ENCODE measurements at regions not wholly inside any gene's neighbourhood (a gene's known extent, or its start where the extent isn't known, plus 50 kb on each side); places are given as distances from the start of the nearest gene placed in this dataset.
"Not testable (repeated sequence)": the region's sequence is repeated elsewhere in the genome, so short reads cannot be mapped to it uniquely, and the experiment has no call there.

DNA sequence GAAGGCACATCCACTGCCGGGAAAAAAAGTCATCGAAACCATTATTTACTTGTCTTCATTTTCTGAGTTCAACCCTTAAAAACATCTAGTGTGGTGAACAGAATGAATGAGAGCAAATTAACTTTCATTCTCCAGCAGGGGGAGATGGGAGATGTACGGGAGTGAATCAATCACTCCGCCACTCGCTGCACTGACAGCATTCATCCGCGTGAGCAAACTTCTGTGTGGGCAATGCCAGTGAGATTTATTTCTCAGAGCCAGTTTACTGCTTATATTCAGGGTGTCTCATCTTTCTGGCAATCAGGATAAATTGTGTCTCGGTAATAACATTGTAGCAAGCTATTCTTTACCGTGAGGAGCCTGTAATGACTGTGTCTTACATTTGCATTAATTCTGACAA, 463.6 kb upstream of the MIS18BP1 start:
- DNase-seq (ENCODE audit: low spot score) = no peak

DNA sequence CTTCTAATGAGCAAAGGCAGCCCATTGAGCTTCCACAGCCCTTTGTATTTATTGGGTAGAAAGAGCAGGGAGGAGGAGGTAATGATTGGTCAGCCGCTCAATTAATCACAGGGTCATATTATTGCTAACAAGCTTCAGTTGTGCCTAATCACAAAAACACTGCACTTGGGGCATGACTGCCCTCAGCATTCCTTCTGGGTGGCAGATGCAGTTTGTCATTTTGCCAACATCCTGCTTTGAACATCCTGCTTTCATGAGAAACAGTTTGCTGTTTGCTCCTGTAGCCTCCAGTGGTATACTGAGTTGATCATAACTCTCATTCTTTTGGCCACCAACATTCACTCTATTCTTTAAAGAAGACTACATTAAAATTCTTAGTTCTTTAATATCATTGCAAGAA, 462.9 kb upstream of the MIS18BP1 start:
- no peak for DNase-seq (ENCODE audit: low spot score)

DNA sequence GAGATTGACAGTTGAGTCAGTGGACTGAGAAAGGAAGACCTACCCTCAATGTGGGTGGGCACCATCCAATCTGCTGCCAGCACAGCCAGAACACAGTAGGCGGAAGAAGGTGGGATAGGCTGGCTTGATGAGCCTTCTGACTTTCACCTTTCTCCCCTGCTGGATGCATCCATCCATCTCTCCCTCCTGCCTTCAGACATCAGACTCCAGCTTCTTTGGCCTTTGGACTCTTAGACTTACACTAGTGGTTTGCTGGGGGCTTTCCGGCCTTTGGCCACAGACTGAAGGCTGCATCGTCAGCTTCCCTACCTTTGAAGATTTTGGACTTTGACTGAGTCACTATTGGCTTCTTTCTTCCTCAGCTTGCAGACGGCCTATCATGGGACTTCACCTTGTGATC, 456.5 kb upstream of the MIS18BP1 start:
- no peak for DNase-seq (ENCODE audit: low spot score)

GRCh38 chr14:45705940-45706534, 453.0 kb upstream of the MIS18BP1 start:
- DNase-seq (ENCODE audit: low spot score) = no peak

DNA sequence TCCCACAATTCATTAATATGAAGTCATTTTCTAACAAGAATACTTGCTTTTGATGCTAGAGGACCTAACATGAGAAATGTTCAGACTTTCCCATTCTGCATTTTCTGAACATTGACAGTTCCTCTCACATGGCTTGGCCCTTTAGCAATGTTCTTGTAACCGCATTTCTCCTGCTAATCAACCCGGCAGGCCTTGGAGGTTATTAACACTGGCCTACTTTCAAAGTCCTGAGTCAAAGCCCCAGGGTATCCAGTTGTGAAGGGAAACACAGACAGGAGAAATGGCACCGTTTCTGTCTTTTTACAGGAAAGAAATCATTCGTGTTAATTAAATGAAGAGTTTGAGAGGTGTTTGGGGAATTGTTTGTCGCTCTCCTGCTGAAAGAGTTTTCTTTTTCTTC, 446.5 kb upstream of the MIS18BP1 start:
- DNase-seq (ENCODE audit: low spot score) = no peak

DNA sequence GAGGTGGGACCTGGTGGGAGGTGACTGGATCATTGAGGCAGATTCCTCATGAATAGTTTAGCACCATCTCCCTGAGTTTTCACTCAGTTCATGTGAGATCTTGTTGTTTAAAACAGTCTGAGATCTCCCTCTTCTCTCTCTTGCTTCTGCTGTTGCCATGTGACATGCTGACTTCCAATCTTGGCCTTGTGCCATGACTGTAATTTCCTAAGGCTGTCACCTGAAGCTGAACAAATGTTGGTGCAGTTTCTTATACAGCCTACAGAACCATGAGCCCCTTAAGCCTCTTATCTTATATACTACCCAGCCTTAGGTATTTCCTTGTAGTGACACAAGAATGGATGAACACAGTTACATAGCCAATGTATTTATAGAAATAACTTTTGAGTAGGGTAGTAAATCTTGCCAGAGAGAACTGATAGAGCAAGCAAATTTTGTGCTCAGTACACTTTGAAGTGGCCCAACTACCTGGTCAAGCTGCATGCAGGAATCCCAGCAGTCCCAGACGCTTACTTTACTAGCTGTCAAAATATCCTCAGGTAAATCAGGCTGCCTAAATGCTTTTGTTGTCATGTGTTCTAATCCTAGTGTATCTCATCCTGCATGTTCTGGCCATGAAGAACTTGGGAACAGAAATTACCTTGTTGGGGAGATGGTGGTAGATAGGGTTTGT, 445.6 kb upstream of the MIS18BP1 start:
- no peak for DNase-seq (ENCODE audit: low spot score)

- DNase-seq (ENCODE audit: low spot score) = no peak
These were observed 433.8 kb upstream of the MIS18BP1 start for GRCh38 chr14:45686771-45687170.

DNA sequence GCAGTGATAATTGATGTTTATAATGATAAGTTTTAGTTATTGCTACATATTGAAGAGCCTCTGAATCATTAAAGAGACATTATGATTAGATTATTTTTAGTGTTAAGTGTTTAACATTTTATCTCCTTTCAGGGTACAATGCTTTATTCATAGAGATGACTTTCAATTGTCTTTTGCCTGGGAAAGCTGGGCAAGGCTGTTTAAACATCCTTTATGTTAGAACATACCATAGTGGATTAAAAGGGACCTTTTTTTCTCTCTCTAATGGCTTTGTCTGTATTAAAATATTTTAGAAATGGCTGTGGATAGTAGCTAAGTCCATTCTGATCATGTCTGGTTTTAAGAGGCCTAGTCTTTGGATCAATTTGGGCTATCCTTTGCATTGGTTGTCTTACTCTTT, 427.5 kb upstream of the MIS18BP1 start:
- DNase-seq (ENCODE audit: low spot score) = no peak

- DNase-seq (ENCODE audit: low spot score) = no peak
These were observed 426.9 kb upstream of the MIS18BP1 start for GRCh38 chr14:45679853-45680252.

- no peak for DNase-seq (ENCODE audit: low spot score)
These were observed 425.2 kb upstream of the MIS18BP1 start for GRCh38 chr14:45678163-45678562.

- no peak for DNase-seq (ENCODE audit: low spot score)
These were observed 420.4 kb upstream of the MIS18BP1 start for GRCh38 chr14:45673420-45673819.

DNA sequence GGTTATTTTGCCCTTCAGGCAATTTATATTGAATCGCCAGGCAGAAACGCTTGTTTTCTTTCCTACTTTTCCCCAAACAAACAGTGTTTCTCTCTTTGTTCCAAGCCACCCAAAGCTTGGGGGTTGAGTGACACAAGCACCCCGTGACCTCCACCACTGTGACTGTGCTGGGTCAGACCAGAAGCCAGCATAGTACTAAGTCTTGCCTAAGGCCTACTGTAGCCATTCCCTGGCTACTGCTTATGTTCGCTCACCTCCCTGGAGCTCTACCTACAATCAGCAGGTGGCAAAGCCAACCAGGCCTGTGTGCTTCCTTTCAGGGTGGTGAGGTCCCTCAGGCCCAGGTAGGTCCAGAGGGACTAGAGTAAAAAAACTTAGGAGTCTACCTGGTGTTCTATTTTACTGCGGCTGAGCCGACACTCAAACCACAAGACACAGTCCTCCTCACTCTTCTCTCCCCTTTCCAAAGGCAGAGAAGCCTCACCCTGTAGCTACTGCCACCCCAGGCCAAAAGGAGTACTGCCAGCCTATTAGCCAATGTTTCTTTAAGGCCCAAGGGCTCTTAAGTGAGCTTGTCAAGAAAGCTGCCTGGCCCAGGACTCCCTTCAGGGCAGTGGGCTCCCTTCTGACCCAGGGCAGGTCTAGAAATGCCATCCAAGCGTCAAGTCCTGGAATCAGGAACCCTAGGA, 411.8 kb upstream of the MIS18BP1 start:
- DNase-seq (ENCODE audit: low spot score) = no peak

GRCh38 chr14:45658917-45659299, 405.9 kb upstream of the MIS18BP1 start:
- DNase-seq (ENCODE audit: low spot score) = no peak

GRCh38 chr14:45658226-45658916, 405.4 kb upstream of the MIS18BP1 start:
- DNase-seq (ENCODE audit: low spot score) = no peak

DNA sequence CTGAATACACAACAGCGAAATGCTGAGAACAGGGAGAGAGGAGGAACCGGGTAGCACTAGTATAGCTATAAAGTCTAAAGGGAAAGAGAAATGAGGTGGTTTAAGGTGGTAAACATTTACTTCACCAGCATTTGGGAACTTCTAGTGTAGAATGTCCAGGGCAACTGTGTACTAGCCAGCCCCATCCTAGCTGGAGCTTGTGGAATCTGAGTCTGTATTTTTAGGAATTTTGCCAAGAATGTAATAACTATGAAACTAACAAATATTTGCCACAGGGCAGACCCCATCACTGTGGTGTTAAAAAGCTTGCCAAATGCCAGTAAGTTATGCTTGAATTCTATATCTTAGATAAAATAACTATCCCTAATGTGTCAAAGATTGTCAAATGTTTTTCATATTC, 398.9 kb upstream of the MIS18BP1 start:
- DNase-seq (ENCODE audit: low spot score) = no peak

- DNase-seq (ENCODE audit: low spot score) = no peak
These were observed 397.8 kb upstream of the MIS18BP1 start for GRCh38 chr14:45650754-45651153.

DNA sequence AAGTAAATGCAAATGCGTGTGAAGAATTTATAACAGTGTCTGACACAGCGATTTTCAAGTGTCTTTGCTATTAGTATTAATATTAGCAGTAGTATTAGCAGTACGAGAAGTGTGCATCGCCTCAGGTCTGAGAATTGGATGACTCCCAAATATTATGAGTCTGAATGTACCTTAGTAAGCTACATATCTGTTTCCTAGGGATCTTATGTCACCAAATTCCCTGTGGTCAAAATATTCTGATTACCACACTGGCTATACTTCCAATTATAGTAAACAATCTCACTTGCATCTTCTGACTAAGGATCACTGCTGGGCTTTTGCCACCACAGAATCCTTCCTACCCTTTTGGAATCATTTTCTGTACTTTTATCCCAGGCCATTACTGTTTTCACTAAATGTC, 396.0 kb upstream of the MIS18BP1 start:
- DNase-seq (ENCODE audit: low spot score) = no peak

DNA sequence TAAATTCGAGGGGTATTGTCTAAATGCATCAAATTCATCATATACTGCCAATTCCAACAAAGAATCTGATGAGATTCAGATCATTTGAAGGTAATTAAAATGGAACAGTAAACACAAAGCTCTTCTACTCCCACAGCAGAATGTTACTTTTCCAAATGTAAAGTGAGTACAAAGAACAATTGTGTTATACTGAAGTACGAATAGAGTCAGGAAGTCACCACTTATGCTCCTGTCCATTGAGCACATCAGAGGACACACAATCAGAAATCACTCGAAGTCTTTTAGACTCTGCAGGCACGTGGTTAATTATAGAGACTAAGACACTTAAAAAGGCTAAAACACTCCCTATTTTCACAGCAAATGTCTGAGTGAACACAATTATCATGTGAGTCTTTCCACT, 388.5 kb upstream of the MIS18BP1 start:
- no peak for DNase-seq (ENCODE audit: low spot score)

- not testable (repeated sequence) for DNase-seq (ENCODE audit: low spot score)
These were observed 381.8 kb upstream of the MIS18BP1 start for GRCh38 chr14:45634651-45635441.

GRCh38 chr14:45633220-45633984, 380.4 kb upstream of the MIS18BP1 start:
- no peak for DNase-seq (ENCODE audit: low spot score)

DNA sequence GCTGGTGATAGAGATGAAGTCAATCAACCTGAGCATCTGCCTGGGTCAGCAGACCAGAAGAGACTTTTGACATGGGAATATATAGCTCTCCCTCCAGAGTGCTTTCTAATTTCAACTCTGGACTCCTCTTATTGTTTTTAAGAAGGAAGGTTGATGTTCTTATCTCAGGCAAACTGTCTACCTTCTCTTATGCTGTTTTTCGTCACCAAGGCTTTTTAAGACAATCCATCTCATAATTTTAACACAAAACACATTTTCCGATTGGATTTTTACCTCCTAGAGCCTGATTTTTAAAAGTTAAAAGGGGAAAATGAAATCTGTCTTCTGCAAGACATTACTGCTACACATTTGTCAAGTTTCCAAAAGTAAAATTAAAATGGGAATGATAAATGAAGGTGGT, 368.7 kb upstream of the MIS18BP1 start:
- DNase-seq (ENCODE audit: low spot score) = no peak
